ENCODE measurements at regions not wholly inside any gene's neighbourhood (a gene's known extent, or its start where the extent isn't known, plus 50 kb on each side); places are given as distances from the start of the nearest gene placed in this dataset.

DNA sequence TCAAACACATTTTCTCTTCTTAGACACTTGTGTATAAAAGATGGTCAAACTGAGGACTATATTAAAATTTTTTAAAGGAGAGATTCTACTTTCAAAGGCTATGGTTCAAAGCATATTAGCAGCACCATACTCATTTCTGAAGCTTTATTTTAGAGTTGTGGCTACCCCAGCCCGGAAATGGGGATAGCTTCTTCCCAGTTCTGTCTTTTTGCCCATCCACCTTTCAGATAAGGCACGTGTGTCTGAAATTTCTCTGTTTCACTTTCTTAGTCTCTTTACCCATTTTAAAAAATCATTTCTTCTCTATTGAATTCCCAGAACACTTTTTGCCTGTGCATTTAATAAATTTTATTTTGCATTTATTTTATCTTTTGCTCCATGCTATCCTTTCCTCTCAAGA is 431.5 kb downstream of the RNF144A start:
- no peak for ATAC-seq
- no peaks in the 10 kb centered on the region for H3K4me1 Mint-ChIP-seq
- H3K4me3 Mint-ChIP-seq, result no peak overlapping the region
- POLR2A ChIA-PET, result no interaction called here
- DNase-seq, result no peak
- H3K9me3 Mint-ChIP-seq, result peaks cover 0 to 2% (median 0%) of the 10 kb centered on the region in 9 donors
- H3K36me3 Mint-ChIP-seq, result no peaks in the 10 kb centered on the region
- H3K27me3 Mint-ChIP-seq, result peaks cover 0 to 1% (median 0%) of the 10 kb centered on the region in 5 donors
- H3K27ac Mint-ChIP-seq, result no peak overlapping the region

DNA sequence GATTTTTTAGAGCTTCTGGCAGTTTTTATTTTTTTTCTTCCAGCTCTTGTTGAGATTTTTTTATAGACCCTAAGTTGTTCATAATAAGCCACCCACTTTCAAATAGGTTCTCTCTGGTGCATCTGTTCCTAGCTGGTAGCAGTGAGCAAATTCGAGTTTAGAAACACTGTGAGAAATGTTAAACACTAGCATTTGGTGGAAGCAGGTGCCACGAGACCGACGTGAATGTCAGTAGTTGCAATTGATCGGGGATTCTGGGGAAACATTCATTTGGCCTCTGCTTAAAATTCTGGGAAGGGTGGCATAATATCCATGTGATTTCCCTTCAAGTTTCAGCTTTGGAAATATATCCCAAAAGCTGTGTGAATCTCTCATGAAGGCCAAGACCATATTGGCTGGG is 435.0 kb downstream of the RNF144A start:
- no peak for DNase-seq
- no peaks in the 10 kb centered on the region for H3K36me3 Mint-ChIP-seq
- H3K9me3 Mint-ChIP-seq, result peaks cover 0 to 2% (median 0%) of the 10 kb centered on the region in 9 donors
- peaks cover 0 to 1% (median 0%) of the 10 kb centered on the region in 5 donors for H3K27me3 Mint-ChIP-seq
- no peak overlapping the region for H3K4me3 Mint-ChIP-seq
- ATAC-seq, result no peak
- POLR2A ChIA-PET, result no interaction called here
- H3K27ac Mint-ChIP-seq, result no peak overlapping the region
- H3K4me1 Mint-ChIP-seq, result no peaks in the 10 kb centered on the region

- DNase-seq (no peak), ATAC-seq (no peak)
- Mint-ChIP-seq H3K4me1 (no peaks in the 10 kb centered on the region), H3K27ac (no peak overlapping the region), H3K36me3 (no peaks in the 10 kb centered on the region), H3K27me3 (peaks cover 0 to 2% (median 0%) of the 10 kb centered on the region in 5 donors), H3K4me3 (no peak overlapping the region), H3K9me3 (peaks cover 0 to 2% (median 0%) of the 10 kb centered on the region in 9 donors)
- POLR2A ChIA-PET, result no interaction called here
Observed at GRCh38 chr2:7353571-7353970, 436.4 kb downstream of the RNF144A start.

- H3K4me3 Mint-ChIP-seq, result no peak overlapping the region
- peaks cover 0 to 2% (median 0%) of the 10 kb centered on the region in 5 donors for H3K27me3 Mint-ChIP-seq
- POLR2A ChIA-PET, result no interaction called here
- peaks cover 0 to 2% (median 0%) of the 10 kb centered on the region in 9 donors for H3K9me3 Mint-ChIP-seq
- H3K36me3 Mint-ChIP-seq, result no peaks in the 10 kb centered on the region
- DNase-seq (no peak), ATAC-seq (no peak)
- H3K27ac Mint-ChIP-seq, result no peak overlapping the region
- no peaks in the 10 kb centered on the region for H3K4me1 Mint-ChIP-seq
Observed at GRCh38 chr2:7355781-7356180, 438.6 kb downstream of the RNF144A start.

DNA sequence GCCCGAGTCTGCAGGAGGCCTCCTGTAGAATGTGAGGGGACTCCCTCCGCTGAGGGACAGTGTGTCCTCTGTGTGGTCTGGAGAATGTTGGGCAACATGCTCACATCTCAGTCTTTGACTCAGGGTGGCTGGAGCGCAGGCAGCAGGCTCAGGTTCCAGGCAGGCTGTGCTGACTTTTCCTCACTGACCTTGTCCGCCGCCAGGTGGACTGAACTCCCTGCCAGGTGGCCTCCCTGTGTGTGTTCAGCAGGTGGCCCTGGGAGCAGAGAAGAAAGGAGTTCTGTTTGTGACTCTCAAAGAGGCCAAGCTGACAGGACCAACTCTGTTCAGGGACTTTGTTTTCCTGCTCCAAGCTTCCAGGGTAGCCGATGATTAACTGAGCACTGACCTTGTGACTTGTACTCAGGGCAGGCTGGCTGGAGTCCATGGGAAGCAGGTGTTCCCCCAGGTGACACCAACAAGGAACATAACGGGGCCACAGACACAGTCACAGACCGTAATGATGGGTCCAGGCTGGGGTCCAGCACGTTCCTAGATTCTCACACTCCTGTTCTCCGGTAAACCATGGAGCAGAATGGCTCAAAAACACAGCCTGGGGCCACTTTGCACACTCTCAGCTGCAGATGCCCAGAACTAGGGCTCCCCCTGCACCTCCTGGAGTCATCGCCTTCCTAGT is 439.8 kb downstream of the RNF144A start:
- Mint-ChIP-seq H3K27me3 (peaks cover 0 to 2% (median 0%) of the 10 kb centered on the region in 5 donors), H3K36me3 (no peaks in the 10 kb centered on the region), H3K4me3 (no peak overlapping the region), H3K27ac (peak overlapping the region in 1 of 10 donors; percentile 29), H3K4me1 (no peaks in the 10 kb centered on the region), H3K9me3 (peaks cover 0 to 2% (median 0%) of the 10 kb centered on the region in 9 donors)
- no peak for ATAC-seq
- POLR2A ChIA-PET, result no interaction called here
- no peak for DNase-seq

DNA sequence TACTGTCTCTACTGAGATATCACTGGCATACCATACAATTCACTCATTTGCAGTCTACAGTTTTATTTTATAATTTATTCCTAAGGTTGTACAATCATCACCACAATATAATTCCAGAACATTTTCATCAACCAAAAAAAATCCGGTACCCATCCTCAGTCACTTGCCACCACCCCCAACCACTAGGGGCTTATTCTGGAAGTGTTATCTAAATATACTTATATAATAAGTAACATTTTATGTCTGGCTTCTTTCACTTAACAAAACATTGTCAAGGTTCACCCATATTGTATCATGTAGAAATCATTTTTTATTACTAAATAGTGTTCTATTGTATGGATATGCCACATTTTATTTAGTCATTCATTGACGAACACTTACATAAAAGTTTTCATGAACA is 440.8 kb downstream of the RNF144A start:
- DNase-seq, result no peak
- no peak overlapping the region for H3K27ac Mint-ChIP-seq
- H3K4me1 Mint-ChIP-seq, result no peaks in the 10 kb centered on the region
- no peak overlapping the region for H3K4me3 Mint-ChIP-seq
- POLR2A ChIA-PET, result no interaction called here
- no peak for ATAC-seq
- peaks cover 0 to 2% (median 0%) of the 10 kb centered on the region in 5 donors for H3K27me3 Mint-ChIP-seq
- H3K9me3 Mint-ChIP-seq, result no peaks in the 10 kb centered on the region
- H3K36me3 Mint-ChIP-seq, result no peaks in the 10 kb centered on the region

DNA sequence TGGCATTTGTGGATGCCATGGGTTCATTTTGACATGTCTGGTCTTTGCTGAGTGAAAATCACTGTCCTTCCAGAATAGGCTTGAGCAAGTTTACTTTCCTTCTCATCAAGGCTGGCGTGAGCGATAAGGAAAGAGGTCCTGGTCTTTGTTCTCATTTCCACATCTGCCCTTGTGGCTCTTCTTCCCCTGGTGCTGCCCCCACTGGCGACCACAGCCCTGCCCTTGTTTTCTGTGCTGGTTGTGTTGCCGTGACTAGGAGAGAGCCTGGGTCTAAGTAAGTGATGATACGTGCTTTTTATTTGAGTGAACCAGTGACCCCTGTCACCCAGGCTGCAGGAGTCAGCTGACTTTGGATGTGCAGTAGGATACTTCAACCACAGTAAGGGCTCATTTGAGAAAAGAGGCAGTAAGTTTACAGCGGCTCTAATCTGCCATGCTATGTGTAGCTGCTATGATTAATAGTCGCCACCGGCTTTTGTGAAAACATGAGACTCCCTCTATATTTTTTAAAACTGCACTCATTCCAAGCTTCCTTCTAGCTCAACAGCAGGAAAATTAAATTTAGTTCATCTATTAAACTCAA is 441.7 kb downstream of the RNF144A start:
- no peak for ATAC-seq
- no peak for DNase-seq
- Mint-ChIP-seq H3K27me3 (peaks cover 0 to 2% (median 0%) of the 10 kb centered on the region in 5 donors), H3K9me3 (no peaks in the 10 kb centered on the region), H3K36me3 (no peaks in the 10 kb centered on the region), H3K27ac (no peak overlapping the region), H3K4me3 (no peak overlapping the region), H3K4me1 (no peaks in the 10 kb centered on the region)
- POLR2A ChIA-PET, result no interaction called here

GRCh38 chr2:7363906-7364305 is 446.7 kb downstream of the RNF144A start:
- H3K27me3 Mint-ChIP-seq, result peaks cover 0 to 2% (median 0%) of the 10 kb centered on the region in 5 donors
- DNase-seq, result no peak
- peaks cover 0 to 8% (median 0%) of the 10 kb centered on the region in 3 donors for H3K36me3 Mint-ChIP-seq
- no peak for ATAC-seq
- POLR2A ChIA-PET, result no interaction called here
- H3K27ac Mint-ChIP-seq, result no peak overlapping the region
- no peaks in the 10 kb centered on the region for H3K4me1 Mint-ChIP-seq
- peaks cover 1 to 22% (median 5%) of the 10 kb centered on the region in 9 donors for H3K9me3 Mint-ChIP-seq
- H3K4me3 Mint-ChIP-seq, result no peak overlapping the region

- H3K9me3 Mint-ChIP-seq, result peaks cover 4 to 30% (median 13%) of the 10 kb centered on the region in 9 donors
- peaks cover 0 to 17% (median 0%) of the 10 kb centered on the region in 3 donors for H3K36me3 Mint-ChIP-seq
- DNase-seq, result no peak
- POLR2A ChIA-PET, result no interaction called here
- no peak for ATAC-seq
- H3K4me3 Mint-ChIP-seq, result no peak overlapping the region
- peaks cover 0 to 3% (median 0%) of the 10 kb centered on the region in 5 donors for H3K27me3 Mint-ChIP-seq
- no peaks in the 10 kb centered on the region for H3K4me1 Mint-ChIP-seq
- no peak overlapping the region for H3K27ac Mint-ChIP-seq
Observed at GRCh38 chr2:7368211-7368610, 451.0 kb downstream of the RNF144A start.

DNA sequence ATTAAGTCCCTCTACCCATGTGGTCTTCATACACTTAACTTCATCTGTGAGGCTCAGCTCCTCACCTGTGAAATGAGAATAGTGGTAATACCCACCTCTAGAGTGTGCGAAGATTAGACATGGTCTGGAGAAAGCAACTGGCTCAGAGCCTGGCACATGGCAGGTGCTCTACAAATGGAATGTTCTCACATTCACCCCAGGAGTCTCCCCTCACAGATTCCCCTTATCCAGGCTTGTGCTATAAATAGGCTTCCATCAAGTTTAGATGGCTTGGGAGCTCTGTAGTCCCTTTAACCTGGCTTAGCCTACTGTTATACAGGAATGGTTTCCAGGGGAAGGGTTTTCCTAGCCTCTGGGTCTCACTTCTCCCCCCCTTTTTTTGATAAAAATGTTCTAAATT is 455.9 kb downstream of the RNF144A start:
- peaks cover 0 to 16% (median 0%) of the 10 kb centered on the region in 3 donors for H3K36me3 Mint-ChIP-seq
- H3K27ac Mint-ChIP-seq, result peak overlapping the region in 1 of 10 donors; percentile 49
- H3K4me3 Mint-ChIP-seq, result no peak overlapping the region
- H3K27me3 Mint-ChIP-seq, result peaks cover 0 to 4% (median under 1%) of the 10 kb centered on the region in 5 donors
- DNase-seq, result no peak
- H3K9me3 Mint-ChIP-seq, result peaks cover 4 to 20% (median 10%) of the 10 kb centered on the region in 9 donors
- H3K4me1 Mint-ChIP-seq, result no peaks in the 10 kb centered on the region
- no peak for ATAC-seq
- POLR2A ChIA-PET, result no interaction called here

DNA sequence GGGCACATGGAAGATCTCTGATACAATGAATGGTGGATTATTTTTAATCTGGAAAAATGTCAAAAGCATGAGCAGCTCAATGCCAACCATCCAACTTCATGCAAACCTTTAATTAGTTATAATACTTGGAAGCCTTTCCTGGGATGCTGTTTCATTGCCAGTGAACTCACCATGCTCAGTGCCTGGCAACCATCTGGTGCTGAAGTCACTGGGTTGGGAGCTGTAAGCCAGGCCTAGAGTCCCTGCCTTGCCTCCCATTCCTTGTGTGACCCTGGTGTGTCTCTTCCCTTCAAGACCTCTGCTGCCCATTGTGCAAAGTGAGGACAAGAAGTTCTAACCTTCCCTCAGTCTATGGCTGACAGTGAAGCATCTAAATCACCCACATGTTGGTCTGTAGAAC is 458.7 kb downstream of the RNF144A start:
- no peaks in the 10 kb centered on the region for H3K9me3 Mint-ChIP-seq
- H3K36me3 Mint-ChIP-seq, result no peaks in the 10 kb centered on the region
- H3K4me3 Mint-ChIP-seq, result no peak overlapping the region
- peaks cover 0 to 4% (median 2%) of the 10 kb centered on the region in 4 donors for H3K4me1 Mint-ChIP-seq
- H3K27me3 Mint-ChIP-seq, result peaks cover 1 to 11% (median 6%) of the 10 kb centered on the region in 5 donors
- POLR2A ChIA-PET, result no interaction called here
- ATAC-seq (no peak), DNase-seq (no peak)
- no peak overlapping the region for H3K27ac Mint-ChIP-seq

- no peak for DNase-seq
- H3K4me1 Mint-ChIP-seq, result peaks cover 0 to 4% (median 2%) of the 10 kb centered on the region in 4 donors
Observed at GRCh38 chr2:7377916-7378569, 460.8 kb downstream of the RNF144A start.

GRCh38 chr2:7378591-7378990 is 461.4 kb downstream of the RNF144A start:
- DNase-seq (no peak), ATAC-seq (no peak)
- Mint-ChIP-seq H3K27me3 (peaks cover 1 to 21% (median 9%) of the 10 kb centered on the region in 5 donors), H3K4me1 (peaks cover 0 to 4% (median 2%) of the 10 kb centered on the region in 4 donors), H3K9me3 (no peaks in the 10 kb centered on the region), H3K36me3 (no peaks in the 10 kb centered on the region), H3K27ac (peak overlapping the region in 3 of 10 donors; percentile 7 to 78 (median 23)), H3K4me3 (no peak overlapping the region)
- POLR2A ChIA-PET, result no interaction called here

More at GRCh38 chr2:7377916-7378569, 460.8 kb downstream of the RNF144A start:
- H3K36me3 Mint-ChIP-seq, result no peaks in the 10 kb centered on the region
- no peak for ATAC-seq
- H3K9me3 Mint-ChIP-seq, result no peaks in the 10 kb centered on the region
- peaks cover 1 to 17% (median 9%) of the 10 kb centered on the region in 5 donors for H3K27me3 Mint-ChIP-seq
- POLR2A ChIA-PET, result no interaction called here
- no peak overlapping the region for H3K27ac Mint-ChIP-seq
- H3K4me3 Mint-ChIP-seq, result no peak overlapping the region
